COLO668 (cell line): ENCODE measurements at regions not wholly inside any gene's neighbourhood (a gene's known extent, or its start where the extent isn't known, plus 50 kb on each side); places are given as distances from the start of the nearest gene placed in this dataset.
"Not testable (repeated sequence)": the region's sequence is repeated elsewhere in the genome, so short reads cannot be mapped to it uniquely, and the experiment has no call there.

ENCODE experiments used
- DNase-seq: peaks from one replicate; lab custom pipeline; 2025; ENCODE audit not compliant: unreplicated experiment; lab: John Stamatoyannopoulos, UW

- DNase-seq = no peak
Observed at GRCh38 chr12:46549527-46550265, 177.1 kb upstream of the SLC38A2 start.

- no peak for DNase-seq
Observed at GRCh38 chr12:46548605-46549071, 176.1 kb upstream of the SLC38A2 start.

- no peak for DNase-seq
Observed at GRCh38 chr12:46547421-46548354, 175.1 kb upstream of the SLC38A2 start.

GRCh38 chr12:46546634-46547273, 174.2 kb upstream of the SLC38A2 start:
- no peak for DNase-seq

DNA sequence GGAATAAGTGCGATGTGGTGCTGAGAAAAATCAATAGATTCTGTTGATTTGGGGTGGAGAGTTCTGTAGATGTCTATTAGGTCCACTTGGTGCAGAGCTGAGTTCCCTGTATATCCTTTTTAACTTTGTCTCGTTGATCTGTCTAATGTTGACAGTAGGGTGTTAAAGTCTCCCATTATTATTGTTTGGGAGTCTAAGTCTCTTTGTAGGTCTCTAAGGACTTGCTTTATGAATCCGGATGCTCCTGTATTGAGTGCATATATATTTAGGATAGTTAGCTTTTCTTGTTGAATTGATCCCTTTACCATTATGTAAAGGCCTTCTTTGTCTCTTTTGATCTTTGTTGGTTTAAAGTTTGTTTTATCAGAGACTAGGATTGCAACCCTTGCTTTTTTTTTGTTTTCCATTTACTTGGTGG, 170.8 kb upstream of the SLC38A2 start:
- not testable (repeated sequence) for DNase-seq

- no peak for DNase-seq
Observed at GRCh38 chr12:46538976-46539375, 166.4 kb upstream of the SLC38A2 start.

- DNase-seq = no peak
Observed at GRCh38 chr12:46537387-46537955, 164.9 kb upstream of the SLC38A2 start.

DNA sequence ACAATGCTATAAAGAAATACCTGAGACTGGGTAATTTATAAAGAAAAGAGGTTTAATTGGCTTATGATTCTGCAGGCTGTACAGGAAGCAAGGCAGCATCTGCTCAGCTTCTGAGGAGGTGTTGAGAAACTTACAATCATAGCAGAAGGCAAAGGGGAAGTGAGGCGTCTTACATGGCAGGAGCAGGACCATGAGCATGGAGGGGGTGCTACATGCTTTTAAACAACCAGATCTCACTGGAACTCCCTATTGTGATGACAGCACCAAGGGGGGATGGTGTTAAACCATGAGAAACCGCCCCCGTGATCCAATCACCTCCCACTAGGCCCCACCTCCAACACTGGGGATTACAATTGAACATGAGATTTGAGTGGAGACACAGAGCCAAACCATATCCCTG, 163.7 kb upstream of the SLC38A2 start:
- DNase-seq = not testable (repeated sequence)

DNA sequence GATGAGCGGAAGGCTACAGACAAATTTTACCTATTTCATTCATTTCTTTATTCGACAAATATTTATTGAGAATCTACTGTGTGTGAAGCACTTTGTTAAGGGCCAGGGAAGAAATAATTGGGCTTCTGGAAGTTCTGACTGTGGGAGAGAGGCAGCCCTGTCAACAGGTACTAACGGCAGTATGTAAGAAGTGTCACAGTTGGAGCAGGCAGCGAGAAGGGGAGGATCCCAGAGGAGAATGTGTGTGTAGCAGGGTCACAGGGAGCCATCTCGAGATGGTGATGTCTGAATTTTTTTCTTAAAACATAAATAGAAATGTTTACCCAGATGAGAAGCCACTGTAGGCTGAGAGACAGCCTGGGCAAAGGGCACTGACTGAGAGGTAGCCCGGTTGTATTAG, 163.3 kb upstream of the SLC38A2 start:
- DNase-seq = no peak

DNA sequence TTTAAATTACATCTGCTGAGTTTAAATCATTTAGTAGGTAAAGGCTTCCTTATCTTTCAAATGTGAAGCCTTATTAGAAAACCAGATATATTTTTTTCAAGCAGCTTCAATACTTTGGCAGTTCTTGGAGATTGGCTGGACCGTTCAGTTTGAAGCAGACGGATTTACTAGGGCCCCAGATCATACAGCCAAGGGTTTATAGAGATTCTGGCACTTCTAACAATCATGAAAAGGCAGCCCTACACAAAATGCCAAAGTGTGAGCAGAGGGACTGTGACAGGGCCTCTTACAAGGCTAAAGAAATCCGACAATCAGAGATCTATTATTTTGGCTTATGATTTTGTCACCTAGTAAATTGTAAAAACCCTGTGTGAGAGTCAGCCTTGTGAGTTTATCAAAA, 162.8 kb upstream of the SLC38A2 start:
- no peak for DNase-seq

- DNase-seq = no peak
Observed at GRCh38 chr12:46534327-46534840, 161.8 kb upstream of the SLC38A2 start.

- DNase-seq = no peak
Observed at GRCh38 chr12:46533723-46534122, 161.2 kb upstream of the SLC38A2 start.

GRCh38 chr12:46531804-46532203, 159.2 kb upstream of the SLC38A2 start:
- DNase-seq = no peak

DNA sequence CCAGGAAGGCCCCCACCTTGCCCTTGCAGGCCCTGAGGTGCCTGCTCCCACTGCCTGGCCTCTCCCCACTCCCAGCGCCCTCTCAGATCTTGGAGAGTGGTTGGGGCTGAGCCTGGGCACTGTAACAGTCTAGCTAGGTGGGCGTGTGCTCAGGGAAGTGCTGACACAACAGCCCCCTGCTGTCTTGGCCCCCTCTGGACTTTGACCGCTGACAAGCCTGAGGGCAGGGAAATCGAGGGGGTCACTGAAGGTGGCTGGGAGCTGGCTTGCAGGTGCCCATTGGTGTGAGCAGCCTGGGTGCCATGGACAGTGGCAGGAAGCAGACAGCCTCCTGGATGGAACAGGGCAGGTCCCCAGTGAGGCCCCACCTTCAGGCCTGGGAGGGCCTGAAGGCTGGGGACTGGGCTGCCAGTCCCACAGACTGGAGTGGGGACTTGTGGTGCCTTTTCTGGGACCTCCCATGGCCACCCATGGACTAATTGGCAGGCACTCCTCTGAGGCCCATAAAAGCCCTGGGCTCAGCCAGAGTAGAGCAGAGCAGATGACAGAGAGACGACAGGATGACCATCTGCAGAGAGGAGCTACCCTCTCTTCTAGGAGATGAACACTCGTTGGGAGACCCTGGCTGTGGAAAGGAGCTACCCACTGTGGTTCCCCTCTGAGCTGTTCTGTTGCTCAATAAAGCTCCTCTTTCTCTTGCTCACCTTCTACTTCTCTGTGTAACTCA, 158.6 kb upstream of the SLC38A2 start:
- DNase-seq = no peak

DNA sequence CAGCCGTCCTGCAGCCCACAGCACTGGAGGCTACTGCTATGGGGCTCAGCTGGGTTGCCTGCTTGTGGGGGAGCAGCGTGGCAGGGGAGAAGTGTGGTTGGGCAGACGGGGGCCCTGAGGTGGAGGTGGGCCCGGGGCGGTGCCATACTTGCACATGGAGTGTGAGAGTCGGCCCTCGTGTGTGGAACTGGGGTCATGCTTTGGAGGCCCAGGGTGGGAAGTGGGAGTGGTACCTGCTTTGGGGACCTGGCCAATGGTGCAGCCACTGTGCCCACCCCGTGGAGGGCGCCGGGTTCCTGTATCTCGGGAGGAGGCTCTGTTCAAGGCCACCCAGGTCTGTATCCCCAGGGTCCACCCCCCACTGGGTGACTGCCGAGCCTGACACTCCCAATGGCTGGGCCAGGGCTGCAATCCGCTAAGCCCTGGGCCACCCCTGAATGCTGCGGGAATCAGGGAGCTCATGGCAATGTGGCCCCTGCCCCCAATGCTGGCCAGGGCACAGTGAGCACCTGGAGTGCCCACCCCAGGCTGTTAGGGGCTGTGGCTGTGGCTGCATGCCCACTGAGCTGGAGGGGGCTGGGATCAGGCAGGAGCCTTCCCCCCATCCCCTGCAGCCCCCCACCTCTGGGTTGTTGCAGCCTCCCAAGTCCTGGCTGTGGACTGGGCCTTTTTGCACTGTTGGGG, 157.9 kb upstream of the SLC38A2 start:
- DNase-seq = no peak

GRCh38 chr12:46526233-46526632, 153.7 kb upstream of the SLC38A2 start:
- no peak for DNase-seq

DNA sequence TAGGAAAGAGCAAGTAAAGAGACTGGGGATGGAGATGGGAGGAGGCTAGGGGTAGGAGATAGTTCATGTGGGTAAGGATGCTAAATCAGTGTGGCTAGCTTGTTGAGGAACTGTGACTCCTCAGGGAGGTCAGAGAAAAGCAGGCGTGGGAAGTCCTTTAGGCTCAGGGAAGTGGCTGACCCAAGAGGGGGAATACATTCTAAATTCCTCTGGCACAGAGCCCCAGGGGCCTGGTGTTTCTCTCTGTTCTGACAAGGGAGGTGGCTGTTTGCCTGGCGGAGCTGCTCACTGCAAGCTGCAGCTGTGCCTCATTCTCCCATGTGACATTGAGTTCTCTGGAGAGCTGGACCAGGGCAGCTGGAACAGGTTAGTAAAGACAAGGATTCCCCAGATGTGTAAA, 152.2 kb upstream of the SLC38A2 start:
- DNase-seq = no peak

DNA sequence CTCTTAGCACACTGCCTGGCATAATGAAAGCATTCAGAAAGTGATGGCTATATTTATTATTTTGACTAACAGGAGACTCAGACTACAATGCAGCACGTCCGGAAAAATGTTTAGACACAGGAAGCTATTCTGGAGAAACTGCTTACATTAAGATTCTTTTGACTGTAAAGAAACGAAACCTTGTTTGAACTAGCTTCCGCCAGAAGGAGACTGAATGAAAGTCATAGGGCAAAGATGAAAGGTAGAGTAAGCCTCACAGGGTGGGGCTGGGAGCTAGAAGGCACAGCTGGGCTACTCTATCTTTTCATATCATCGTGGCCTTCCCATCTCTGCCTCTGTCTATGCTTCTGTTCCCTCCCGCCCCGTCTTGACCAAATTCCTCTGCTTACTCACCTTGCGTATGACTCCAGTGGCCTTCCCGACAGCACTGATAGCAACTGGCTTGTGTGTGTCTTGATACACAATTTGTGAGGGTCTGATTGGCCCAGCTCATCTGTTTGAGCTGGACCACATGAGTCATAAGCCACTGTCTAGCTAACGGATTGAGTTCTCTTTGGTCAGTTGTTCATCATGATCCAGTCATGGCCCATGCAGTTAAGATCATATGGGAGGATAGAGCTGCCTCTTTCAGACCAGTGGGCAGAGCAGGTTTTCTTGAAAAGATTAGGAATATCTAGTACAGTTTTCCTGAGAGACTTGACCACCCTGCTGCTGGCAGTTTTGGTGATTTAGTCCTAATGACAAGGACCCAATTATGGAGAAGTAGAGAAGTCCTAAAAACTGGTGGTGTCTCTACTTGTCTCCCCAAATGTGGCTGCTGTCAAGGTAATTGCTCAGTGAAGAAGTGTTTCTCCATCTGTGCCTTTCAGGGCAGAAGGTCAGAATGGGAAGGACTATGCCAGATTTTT, 151.5 kb upstream of the SLC38A2 start:
- DNase-seq = no peak

GRCh38 chr12:46523446-46523845, 150.9 kb upstream of the SLC38A2 start:
- DNase-seq = no peak
